ENCODE measurements at regions not wholly inside any gene's neighbourhood (a gene's known extent, or its start where the extent isn't known, plus 50 kb on each side); places are given as distances from the start of the nearest gene placed in this dataset.

GRCh38 chr13:54574791-54575190, 1546.2 kb downstream of the OLFM4 start:
- ChIA-PET CTCF (interaction anchor here (1.3 kb wide), 1 partner anchor 19 kb away, joined by 3 read pairs; no protein-coding TSS in a partner anchor), POLR2A (no interaction called here)
- TF ChIP-seq CTCF (IDR thresholded peaks at IDR 0.05; ENCODE audit: control extremely low read depth, extremely low read depth, low read depth, missing control alignments) = no peak
- no peak for DNase-seq (ENCODE audit: extremely low spot score)

- CTCF ChIA-PET = interaction anchor here (1.0 kb wide), 1 partner anchor 12 kb away, joined by 3 read pairs; no protein-coding TSS in a partner anchor
- no peak for DNase-seq (ENCODE audit: extremely low spot score)
- no peak for TF ChIP-seq CTCF (IDR thresholded peaks at IDR 0.05; ENCODE audit: control extremely low read depth, extremely low read depth, low read depth, missing control alignments)
- POLR2A ChIA-PET = no interaction called here
Measured at GRCh38 chr13:54591540-54591939, 1562.9 kb downstream of the OLFM4 start.

GRCh38 chr13:54592201-54592600, 1563.6 kb downstream of the OLFM4 start:
- CTCF ChIA-PET = interaction anchor here (1.0 kb wide), 1 partner anchor 12 kb away, joined by 3 read pairs; no protein-coding TSS in a partner anchor
- POLR2A ChIA-PET = no interaction called here

GRCh38 chr13:54593504-54593903, 1564.9 kb downstream of the OLFM4 start:
- POLR2A ChIA-PET = no interaction called here
- CTCF ChIA-PET = interaction anchor here (1.3 kb wide), 1 partner anchor 18 kb away, joined by 3 read pairs; no protein-coding TSS in a partner anchor
- no peak for TF ChIP-seq CTCF (IDR thresholded peaks at IDR 0.05; ENCODE audit: control extremely low read depth, extremely low read depth, low read depth, missing control alignments)
- DNase-seq (ENCODE audit: extremely low spot score) = no peak

More at GRCh38 chr13:54592201-54592600, 1563.6 kb downstream of the OLFM4 start:
- TF ChIP-seq CTCF (IDR thresholded peaks at IDR 0.05; ENCODE audit: control extremely low read depth, extremely low read depth, low read depth, missing control alignments) = no peak
- DNase-seq (ENCODE audit: extremely low spot score) = no peak

- ChIA-PET CTCF (no interaction called here), POLR2A (no interaction called here)
- no peak for TF ChIP-seq CTCF (IDR thresholded peaks at IDR 0.05; ENCODE audit: control extremely low read depth, extremely low read depth, low read depth, missing control alignments)
- no peak for DNase-seq (ENCODE audit: extremely low spot score)
Measured at GRCh38 chr13:54597540-54598088, 1569.0 kb downstream of the OLFM4 start.

GRCh38 chr13:54599413-54599812, 1570.8 kb downstream of the OLFM4 start:
- DNase-seq (ENCODE audit: extremely low spot score) = no peak

More at GRCh38 chr13:54599413-54599812, 1570.8 kb downstream of the OLFM4 start:
- ChIA-PET POLR2A (no interaction called here), CTCF (no interaction called here)
- no peak for TF ChIP-seq CTCF (IDR thresholded peaks at IDR 0.05; ENCODE audit: control extremely low read depth, extremely low read depth, low read depth, missing control alignments)
